HG03442 (cell line): ENCODE measurements at regions not wholly inside any gene's neighbourhood (a gene's known extent, or its start where the extent isn't known, plus 50 kb on each side); places are given as distances from the start of the nearest gene placed in this dataset.
"Not testable (repeated sequence)": the region's sequence is repeated elsewhere in the genome, so short reads cannot be mapped to it uniquely, and the experiment has no call there.

Source experiments
- ATAC-seq: cut with Tn5 transposase; IDR thresholded peaks from one replicate; pipeline ENCODE4 v1.9.1; 2021; ENCODE audit warnings: mild to moderate bottlenecking, moderate library complexity; ENCODE audit not compliant: unreplicated experiment

GRCh38 chr2:113341191-113341869 is 62.6 kb upstream of the PAX8 start:
- ATAC-seq, result no peak

- no peak for ATAC-seq
Measured at GRCh38 chr2:113337809-113338208, 59.1 kb upstream of the PAX8 start.

DNA sequence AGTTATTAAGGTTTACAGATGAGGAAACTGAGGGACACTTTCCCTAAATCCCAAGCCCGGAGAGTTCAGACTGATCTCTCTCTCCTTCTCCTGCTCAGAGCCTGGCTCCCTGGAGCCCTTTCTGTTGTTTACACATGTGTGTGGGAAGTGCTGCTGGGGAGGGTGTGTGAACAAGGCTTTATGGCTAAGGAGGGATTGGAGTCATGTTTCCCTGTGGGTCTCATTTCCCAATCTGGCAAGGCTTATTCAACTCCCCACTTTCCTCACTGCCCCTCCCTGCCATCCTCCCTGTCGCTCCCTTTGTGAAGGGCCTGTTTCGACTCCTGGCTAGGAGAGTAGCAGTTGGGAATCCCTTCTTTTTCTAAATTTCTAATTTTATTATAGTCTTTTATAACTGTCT is 57.3 kb upstream of the PAX8 start:
- ATAC-seq, result not testable (repeated sequence)

- no peak for ATAC-seq
Measured at GRCh38 chr2:113334147-113334546, 55.4 kb upstream of the PAX8 start.

DNA sequence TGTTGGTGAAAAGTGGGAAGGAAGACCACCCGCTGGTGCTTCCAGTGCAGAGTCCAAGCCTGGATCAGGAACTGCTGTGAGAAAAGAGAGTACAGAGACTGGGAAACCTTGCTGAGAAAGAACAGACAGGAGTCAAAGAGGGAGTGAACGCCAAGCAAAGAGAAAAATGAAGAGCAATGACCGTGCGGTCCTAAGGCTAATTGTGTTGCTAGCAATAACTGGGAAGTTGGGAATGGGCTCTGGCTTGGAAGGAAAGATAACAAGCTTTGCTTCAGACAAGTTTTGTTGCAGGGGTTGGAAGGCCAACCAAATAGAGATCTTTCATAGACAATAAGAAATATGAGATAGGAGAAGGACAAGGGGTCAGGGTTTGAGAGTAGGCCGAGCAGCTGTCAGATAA is 55.0 kb upstream of the PAX8 start:
- ATAC-seq, result not testable (repeated sequence)

DNA sequence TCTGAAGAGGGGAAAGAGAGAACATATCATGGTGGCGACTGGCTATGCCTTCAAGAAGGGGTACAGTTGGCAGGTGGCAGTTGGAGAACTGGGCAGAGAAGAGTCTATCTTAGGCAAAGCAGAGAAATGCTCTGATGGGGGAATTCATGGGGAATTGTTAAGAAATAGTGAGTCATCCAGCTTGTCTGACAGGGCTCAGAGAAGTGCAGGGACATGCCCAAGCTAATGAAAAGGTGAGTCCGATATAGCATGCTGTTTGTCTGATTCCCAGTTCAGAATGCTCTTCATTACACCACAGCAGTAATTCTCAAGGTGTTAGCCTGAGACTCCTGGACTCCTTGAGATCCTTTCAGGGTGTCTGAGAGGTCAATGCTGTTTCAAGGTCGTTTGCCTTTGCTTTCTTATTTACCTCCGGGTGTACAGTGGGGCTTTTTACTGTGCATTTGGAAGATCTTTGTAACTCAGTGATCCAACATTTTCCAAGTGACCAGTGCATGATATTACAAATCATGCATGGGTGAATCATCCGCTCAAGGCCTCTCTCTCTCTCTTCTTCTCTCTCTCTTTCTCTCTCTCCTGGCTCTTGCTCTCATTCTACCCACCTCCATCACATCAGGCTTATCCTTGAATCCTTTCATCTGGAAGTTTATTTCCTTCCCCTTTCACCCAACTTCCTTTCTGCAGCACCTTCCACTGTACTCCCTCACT is 51.5 kb upstream of the PAX8 start:
- ATAC-seq, result not testable (repeated sequence)

GRCh38 chr2:113328973-113329372 is 50.3 kb upstream of the PAX8 start:
- ATAC-seq, result not testable (repeated sequence)

GRCh38 chr2:113328572-113328971 is 49.9 kb upstream of the PAX8 start:
- not testable (repeated sequence) for ATAC-seq
